Effector CD4-positive, alpha-beta T cell (primary cell): ENCODE measurements at regions not wholly inside any gene's neighbourhood (a gene's known extent, or its start where the extent isn't known, plus 50 kb on each side); places are given as distances from the start of the nearest gene placed in this dataset.
"Not testable (repeated sequence)": the region's sequence is repeated elsewhere in the genome, so short reads cannot be mapped to it uniquely, and the experiment has no call there.

Experiments
- DNase-seq: peaks from one replicate; pipeline ENCODE4 v3.0.0-alpha.2; 2020

GRCh38 chr10:64771253-64772050 lies 1250.3 kb downstream of the REEP3 start:
- no peak for DNase-seq

- DNase-seq: no peak
Measured at GRCh38 chr10:64773357-64773756, 1252.2 kb downstream of the REEP3 start.

- DNase-seq: not testable (repeated sequence)
Measured at GRCh38 chr10:64784451-64784850, 1263.2 kb downstream of the REEP3 start.

- DNase-seq: no peak
Measured at GRCh38 chr10:64785816-64786215, 1264.6 kb downstream of the REEP3 start.

- no peak for DNase-seq
Measured at GRCh38 chr10:64786989-64787388, 1265.8 kb downstream of the REEP3 start.

GRCh38 chr10:64795847-64796246 lies 1274.6 kb downstream of the REEP3 start:
- DNase-seq: no peak

GRCh38 chr10:64798297-64798696 lies 1277.1 kb downstream of the REEP3 start:
- no peak for DNase-seq

GRCh38 chr10:64808233-64808632 lies 1287.0 kb downstream of the REEP3 start:
- not testable (repeated sequence) for DNase-seq

- not testable (repeated sequence) for DNase-seq
Measured at GRCh38 chr10:64810046-64810445, 1288.8 kb downstream of the REEP3 start.

- DNase-seq: no peak
Measured at GRCh38 chr10:64813391-64813790, 1292.2 kb downstream of the REEP3 start.

- DNase-seq: no peak
Measured at GRCh38 chr10:64814201-64814600, 1293.0 kb downstream of the REEP3 start.

- no peak for DNase-seq
Measured at GRCh38 chr10:64829888-64830412, 1308.7 kb downstream of the REEP3 start.

- DNase-seq: no peak
Measured at GRCh38 chr10:64830869-64831268, 1309.7 kb downstream of the REEP3 start.

GRCh38 chr10:64840341-64840740 lies 1319.1 kb downstream of the REEP3 start:
- no peak for DNase-seq

- no peak for DNase-seq
Measured at GRCh38 chr10:64846700-64847099, 1325.5 kb downstream of the REEP3 start.

- no peak for DNase-seq
Measured at GRCh38 chr10:64855941-64856340, 1334.7 kb downstream of the REEP3 start.

- DNase-seq: no peak
Measured at GRCh38 chr10:64859911-64860310, 1338.7 kb downstream of the REEP3 start.

GRCh38 chr10:64863836-64864235 lies 1342.6 kb downstream of the REEP3 start:
- DNase-seq: no peak

- DNase-seq: no peak
Measured at GRCh38 chr10:64867501-64867962, 1346.3 kb downstream of the REEP3 start.

GRCh38 chr10:64873088-64873487 lies 1351.9 kb downstream of the REEP3 start:
- DNase-seq: no peak

- DNase-seq: no peak
Measured at GRCh38 chr10:64873959-64874358, 1352.8 kb downstream of the REEP3 start.

- no peak for DNase-seq
Measured at GRCh38 chr10:64880546-64880945, 1359.3 kb downstream of the REEP3 start.

GRCh38 chr10:64881257-64881656 lies 1360.1 kb downstream of the REEP3 start:
- no peak for DNase-seq

- no peak for DNase-seq
Measured at GRCh38 chr10:64896582-64896981, 1375.4 kb downstream of the REEP3 start.

- DNase-seq: not testable (repeated sequence)
Measured at GRCh38 chr10:64906311-64906710, 1385.1 kb downstream of the REEP3 start.
